Left renal cortex interstitium (tissue), 4 donors: ENCODE measurements at regions not wholly inside any gene's neighbourhood (a gene's known extent, or its start where the extent isn't known, plus 50 kb on each side); places are given as distances from the start of the nearest gene placed in this dataset.

Experiments used
- DNase-seq, 4 donors: peaks; one replicate each; pipeline ENCODE4 v3.0.0-alpha.2; 2013; ENCODE audit warnings: low read depth in 4 of 4, low spot score in 2 of 4, missing footprints in 1 of 4

- DNase-seq: no peak
Measured at GRCh38 chr5:1748271-1748670, 51.4 kb downstream of the MRPL36 start.

GRCh38 chr5:1747803-1748085, 51.9 kb downstream of the MRPL36 start:
- DNase-seq: no peak

DNA sequence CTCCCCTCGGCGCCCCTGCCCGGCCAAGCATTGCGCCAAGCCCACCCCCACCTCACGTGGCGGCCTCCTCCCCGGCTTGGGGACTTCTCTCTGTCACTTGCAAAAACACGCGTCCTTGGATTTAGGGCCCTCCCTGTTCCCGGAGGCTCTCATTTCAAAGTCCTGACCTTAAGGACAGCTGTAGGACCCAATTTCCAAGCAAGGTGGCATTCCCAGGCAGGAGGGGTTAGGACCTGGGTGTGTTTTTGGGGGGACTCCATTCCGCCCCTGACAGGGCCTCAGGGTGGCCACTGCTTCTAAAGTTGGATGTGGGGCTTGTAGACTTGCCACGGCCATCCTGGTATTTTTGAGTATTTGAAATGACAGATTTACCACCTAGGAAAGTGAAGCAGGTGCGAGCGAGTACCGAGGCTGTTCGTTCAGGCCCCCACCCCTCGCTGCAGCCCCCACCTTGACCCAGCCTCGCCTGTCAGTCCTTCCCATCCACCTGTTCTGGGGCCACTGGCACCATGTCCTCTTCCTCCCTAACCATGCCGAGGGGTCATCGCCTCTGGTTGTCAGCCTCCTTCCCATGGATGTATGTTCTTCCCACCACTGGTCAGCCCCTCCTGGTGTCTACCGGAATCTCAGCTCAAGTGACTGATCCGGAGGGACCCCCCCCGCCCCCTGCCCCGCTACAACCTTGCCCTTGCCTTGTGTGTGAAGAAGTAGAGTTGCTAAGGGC, 52.4 kb downstream of the MRPL36 start:
- DNase-seq: no peak

GRCh38 chr5:1746371-1747078, 53.1 kb downstream of the MRPL36 start:
- no peak for DNase-seq

DNA sequence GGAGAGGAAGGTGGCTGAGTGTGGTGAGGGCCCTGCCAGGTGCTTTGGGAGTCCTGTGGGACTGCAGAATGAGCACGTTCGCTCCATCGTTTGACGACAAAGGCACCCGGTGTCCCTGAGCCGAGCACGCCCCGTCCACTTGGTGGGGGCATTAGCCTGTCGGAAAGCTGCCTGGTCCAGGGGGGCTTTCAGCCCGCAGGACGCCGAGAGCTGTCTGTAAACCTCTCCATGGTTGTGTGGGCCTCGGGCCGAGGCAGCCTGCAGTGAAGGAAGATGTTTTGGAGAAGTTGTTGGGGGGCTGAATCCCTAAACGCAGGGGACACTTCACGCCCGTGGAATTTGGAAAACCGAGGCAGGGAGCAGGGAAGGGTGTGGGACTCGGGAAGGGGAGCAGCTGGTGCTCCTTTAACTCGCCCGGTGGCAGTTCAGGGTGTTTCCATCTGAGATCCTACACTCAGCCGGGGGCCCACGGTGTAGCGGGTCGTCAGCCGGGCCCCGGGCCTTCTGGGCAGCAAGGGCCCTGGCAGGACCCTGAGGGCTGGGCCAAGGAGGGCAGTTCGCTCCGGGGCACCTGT, 53.8 kb downstream of the MRPL36 start:
- DNase-seq: no peak

- DNase-seq: no peak
Measured at GRCh38 chr5:1745123-1745795, 54.4 kb downstream of the MRPL36 start.

GRCh38 chr5:1744393-1745122, 55.1 kb downstream of the MRPL36 start:
- no peak for DNase-seq

- DNase-seq: no peak
Measured at GRCh38 chr5:1743769-1744085, 55.9 kb downstream of the MRPL36 start.

DNA sequence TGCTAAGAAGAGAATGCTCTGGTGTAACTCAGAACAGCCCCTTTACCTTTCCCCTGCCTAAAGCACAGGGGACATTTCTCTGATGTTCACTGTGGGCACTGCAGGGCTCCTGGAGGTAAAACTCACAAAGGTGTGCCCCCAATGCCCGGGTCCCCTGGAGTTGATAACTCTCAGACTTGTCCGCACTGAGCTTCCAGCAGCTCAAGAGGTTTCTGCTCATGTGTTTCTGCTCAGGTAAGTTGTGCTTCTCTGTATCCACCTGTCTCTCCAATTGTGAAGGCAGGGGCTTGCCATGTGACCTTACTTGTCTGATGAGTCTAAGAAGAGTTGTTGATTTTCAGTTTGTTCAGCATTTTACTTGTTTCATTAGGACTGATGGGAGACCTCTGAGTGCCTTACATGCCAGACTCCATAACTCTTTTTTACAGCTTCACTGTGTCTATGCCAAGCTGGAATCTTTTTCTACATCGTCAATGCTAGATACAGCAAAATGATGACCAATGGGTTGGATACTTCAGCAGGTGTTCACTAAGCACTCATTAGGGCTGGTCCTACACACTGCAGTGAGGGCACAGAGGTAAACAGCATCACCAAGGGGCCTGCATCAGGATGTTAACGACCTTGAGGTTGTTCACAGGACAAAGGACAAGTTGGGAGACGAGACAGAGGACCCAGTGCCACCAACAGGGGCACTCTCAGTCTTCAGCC, 56.4 kb downstream of the MRPL36 start:
- no peak for DNase-seq

DNA sequence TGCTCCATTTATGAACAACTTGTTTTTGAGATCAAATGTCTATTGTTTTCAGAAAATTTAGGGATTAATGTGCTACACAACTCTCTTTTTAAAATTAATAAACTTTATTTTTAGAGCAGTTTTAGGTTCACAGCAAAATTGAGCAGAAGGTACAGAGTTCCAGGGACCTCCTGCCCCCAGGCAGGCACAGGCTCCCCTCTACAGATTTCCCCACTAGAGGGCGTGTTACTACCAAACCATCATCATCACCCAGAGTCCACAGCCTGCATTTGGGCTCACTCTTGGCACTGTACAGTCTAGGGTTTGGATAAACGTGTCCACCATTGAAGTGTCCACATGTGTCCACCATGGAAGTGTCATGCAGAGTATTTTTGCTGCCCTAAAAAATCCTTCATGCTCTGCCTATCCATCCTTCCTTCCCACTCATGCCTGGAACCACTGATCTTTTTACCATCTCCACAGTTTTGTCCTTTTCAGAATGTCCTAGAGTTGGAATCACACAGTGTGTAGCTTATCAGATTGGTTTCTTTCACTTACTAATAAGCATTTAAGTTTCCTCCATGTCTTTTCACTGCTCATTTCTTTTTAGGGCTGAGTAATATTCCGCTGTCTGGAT, 61.7 kb downstream of the MRPL36 start:
- no peak for DNase-seq

- DNase-seq: no peak
Measured at GRCh38 chr5:1736889-1737711, 62.5 kb downstream of the MRPL36 start.

DNA sequence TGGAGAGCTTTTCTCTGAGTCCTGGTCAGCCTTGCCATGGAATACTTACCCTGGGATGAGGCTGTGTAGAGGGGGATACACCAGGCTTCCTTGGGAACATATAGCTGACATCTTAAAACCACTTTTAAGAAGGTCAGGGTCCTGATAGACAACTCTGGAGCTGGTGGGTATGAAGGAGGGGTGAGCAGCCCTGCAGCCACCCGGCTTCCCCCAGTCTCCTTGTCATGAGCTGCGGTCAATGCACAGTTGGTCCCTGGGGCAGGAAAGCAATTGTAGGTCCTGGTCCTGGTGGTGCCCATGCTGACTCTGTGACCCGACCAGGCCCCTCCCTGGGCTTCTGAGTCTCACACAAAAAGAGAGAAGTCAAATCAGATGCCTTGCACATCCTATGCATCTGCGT, 63.6 kb downstream of the MRPL36 start:
- DNase-seq: no peak

- no peak for DNase-seq
Measured at GRCh38 chr5:1735320-1735970, 64.2 kb downstream of the MRPL36 start.

DNA sequence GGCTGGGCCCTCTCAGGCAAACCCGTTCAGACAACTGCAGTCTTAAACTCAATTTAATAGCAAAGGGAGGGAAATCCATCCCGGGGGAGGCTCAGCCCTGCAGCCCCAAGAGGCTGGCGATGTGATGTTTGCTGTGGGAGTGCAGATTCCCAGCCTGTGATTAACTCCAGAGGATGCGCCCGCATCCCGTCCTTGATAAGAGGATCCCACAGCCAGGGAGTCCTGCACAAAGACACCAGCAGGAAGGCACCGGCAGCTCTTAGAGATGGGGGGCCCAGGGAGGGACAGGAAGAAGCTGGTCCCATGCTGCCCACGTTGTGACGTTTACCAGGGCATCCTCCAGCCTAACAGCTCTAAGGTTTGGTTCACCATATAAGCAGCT, 64.7 kb downstream of the MRPL36 start:
- no peak for DNase-seq

GRCh38 chr5:1734271-1734907, 65.2 kb downstream of the MRPL36 start:
- DNase-seq: no peak

- DNase-seq: no peak
Measured at GRCh38 chr5:1733369-1733768, 66.3 kb downstream of the MRPL36 start.

GRCh38 chr5:1732945-1733344, 66.7 kb downstream of the MRPL36 start:
- no peak for DNase-seq

DNA sequence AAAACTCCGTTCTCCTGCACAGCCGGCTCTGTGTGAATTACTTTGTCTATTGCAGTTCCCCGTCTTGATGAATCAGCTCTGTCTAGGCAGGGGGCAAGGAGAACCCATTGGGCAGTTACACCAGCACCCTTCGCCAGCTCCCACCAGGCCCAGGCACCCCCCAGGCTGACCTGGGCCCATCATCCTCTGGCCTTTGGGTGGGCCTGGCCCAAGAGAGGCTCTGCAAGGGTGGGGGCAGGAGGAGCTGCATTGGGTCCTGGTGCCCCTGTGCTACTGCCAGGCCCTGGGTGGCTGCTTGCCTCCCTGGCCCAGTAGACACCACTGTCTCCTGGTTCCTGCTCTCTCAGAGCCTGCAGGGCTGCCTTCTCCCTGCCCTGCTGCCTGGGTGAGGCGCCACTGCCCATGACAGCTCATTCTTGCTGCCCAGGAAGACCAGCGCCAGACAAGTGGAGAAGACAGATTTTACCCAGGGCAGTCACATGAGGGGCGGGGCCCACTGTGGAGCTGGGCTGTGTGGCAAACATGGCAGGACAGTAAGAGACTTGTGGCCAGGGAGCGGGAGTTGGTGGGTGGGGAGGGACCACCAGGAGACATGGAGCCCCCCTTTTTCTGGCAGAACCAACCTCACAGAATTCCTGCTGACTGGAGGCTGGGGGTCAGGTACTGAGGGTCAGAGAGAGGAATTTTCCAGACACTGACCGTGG, 67.2 kb downstream of the MRPL36 start:
- no peak for DNase-seq
